ENCODE measurements at regions not wholly inside any gene's neighbourhood (a gene's known extent, or its start where the extent isn't known, plus 50 kb on each side); places are given as distances from the start of the nearest gene placed in this dataset.

- no peaks in the 10 kb centered on the region for H3K9me3 ChIP-seq
- H3K4me1 ChIP-seq (ENCODE audit: control insufficient read depth in 1 of 2, insufficient read depth in 1 of 2, low read depth in 1 of 2, low read length in 1 of 2), result no peaks in the 10 kb centered on the region
- no peaks in the 10 kb centered on the region for H3K36me3 ChIP-seq
- TF ChIP-seq CTCF (IDR thresholded peaks at IDR 0.05), result no peak
- no peaks in the 10 kb centered on the region for H3K27me3 ChIP-seq
- no peak overlapping the region for H3K27ac ChIP-seq
- H3K4me3 ChIP-seq (ENCODE audit: low read depth in 1 of 2, low read length in 1 of 2), result no peak overlapping the region
Observed at GRCh38 chr17:71846561-71847110, 274.2 kb upstream of the SOX9 start.

GRCh38 chr17:71849783-71850768 is 270.7 kb upstream of the SOX9 start:
- Histone ChIP-seq H3K27ac (no peak overlapping the region), H3K36me3 (no peaks in the 10 kb centered on the region), H3K27me3 (no peaks in the 10 kb centered on the region), H3K4me1 (ENCODE audit: control insufficient read depth in 1 of 2, insufficient read depth in 1 of 2, low read depth in 1 of 2, low read length in 1 of 2) (no peaks in the 10 kb centered on the region), H3K9me3 (no peaks in the 10 kb centered on the region), H3K4me3 (ENCODE audit: low read depth in 1 of 2, low read length in 1 of 2) (no peak overlapping the region)
- TF ChIP-seq CTCF (IDR thresholded peaks at IDR 0.05), result no peak

- no peak for TF ChIP-seq CTCF (IDR thresholded peaks at IDR 0.05)
- H3K27ac ChIP-seq, result no peak overlapping the region
- no peaks in the 10 kb centered on the region for H3K9me3 ChIP-seq
- H3K4me3 ChIP-seq (ENCODE audit: low read depth in 1 of 2, low read length in 1 of 2), result no peak overlapping the region
- no peaks in the 10 kb centered on the region for H3K36me3 ChIP-seq
- no peaks in the 10 kb centered on the region for H3K4me1 ChIP-seq (ENCODE audit: control insufficient read depth in 1 of 2, insufficient read depth in 1 of 2, low read depth in 1 of 2, low read length in 1 of 2)
- H3K27me3 ChIP-seq, result no peaks in the 10 kb centered on the region
Observed at GRCh38 chr17:71850812-71851211, 270.0 kb upstream of the SOX9 start.

- Histone ChIP-seq H3K36me3 (no peaks in the 10 kb centered on the region), H3K4me1 (ENCODE audit: control insufficient read depth in 1 of 2, insufficient read depth in 1 of 2, low read depth in 1 of 2, low read length in 1 of 2) (no peaks in the 10 kb centered on the region), H3K27me3 (no peaks in the 10 kb centered on the region), H3K9me3 (no peaks in the 10 kb centered on the region), H3K27ac (no peak overlapping the region), H3K4me3 (ENCODE audit: low read depth in 1 of 2, low read length in 1 of 2) (no peak overlapping the region)
- TF ChIP-seq CTCF (IDR thresholded peaks at IDR 0.05), result no peak
Observed at GRCh38 chr17:71855010-71855409, 265.8 kb upstream of the SOX9 start.

GRCh38 chr17:71864755-71865154 is 256.1 kb upstream of the SOX9 start:
- Histone ChIP-seq H3K9me3 (no peaks in the 10 kb centered on the region), H3K4me3 (ENCODE audit: low read depth in 1 of 2, low read length in 1 of 2) (no peak overlapping the region), H3K27me3 (no peaks in the 10 kb centered on the region), H3K36me3 (no peaks in the 10 kb centered on the region), H3K27ac (no peak overlapping the region), H3K4me1 (ENCODE audit: control insufficient read depth in 1 of 2, insufficient read depth in 1 of 2, low read depth in 1 of 2, low read length in 1 of 2) (no peaks in the 10 kb centered on the region)
- no peak for TF ChIP-seq CTCF (IDR thresholded peaks at IDR 0.05)
